OCI-LY7 (cell line): ENCODE measurements at regions not wholly inside any gene's neighbourhood (a gene's known extent, or its start where the extent isn't known, plus 50 kb on each side); places are given as distances from the start of the nearest gene placed in this dataset.

Experiments
- EZH2phosphoT487 ChIP-seq: fragments of 200-600 bp; sonication (generic); IDR thresholded peaks from 2 replicates; pipeline ENCODE4 v1.6.1; 2018; ENCODE audit warnings: low read depth, borderline replicate concordance, mild to moderate bottlenecking, mixed run types, antibody characterized with exemption, low read length, moderate library complexity, mixed read lengths
- TF ChIP-seq, protein P1 (sequence below): fragments of 200-600 bp; sonication (generic); conservative IDR thresholded peaks from 2 replicates; pipeline ENCODE4 v1.5.1; 2014; ENCODE audit warnings: mild to moderate bottlenecking, antibody characterized with exemption, low read length, moderate library complexity, mixed read lengths

DNA sequence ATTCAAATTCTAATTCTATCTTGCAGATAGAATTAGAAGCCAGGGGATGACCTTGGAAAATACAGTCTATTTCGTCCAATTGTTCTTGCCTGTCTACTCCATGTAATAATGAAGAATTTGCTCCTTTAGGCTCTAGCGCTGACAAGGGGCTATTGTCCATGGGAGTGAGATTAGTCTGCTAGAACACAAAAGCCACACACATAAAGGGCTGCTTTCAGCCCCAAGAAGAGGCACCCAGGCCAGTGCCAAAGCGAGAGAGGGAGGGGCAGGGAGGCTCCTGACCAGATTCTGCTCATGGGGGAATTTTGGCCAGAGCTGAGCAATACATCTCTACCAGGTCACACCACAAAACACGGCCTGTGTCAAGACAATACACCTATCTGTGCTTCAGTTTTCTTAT is 1306.9 kb downstream of the UQCRFS1 start:
- TF ChIP-seq, protein P1, sequence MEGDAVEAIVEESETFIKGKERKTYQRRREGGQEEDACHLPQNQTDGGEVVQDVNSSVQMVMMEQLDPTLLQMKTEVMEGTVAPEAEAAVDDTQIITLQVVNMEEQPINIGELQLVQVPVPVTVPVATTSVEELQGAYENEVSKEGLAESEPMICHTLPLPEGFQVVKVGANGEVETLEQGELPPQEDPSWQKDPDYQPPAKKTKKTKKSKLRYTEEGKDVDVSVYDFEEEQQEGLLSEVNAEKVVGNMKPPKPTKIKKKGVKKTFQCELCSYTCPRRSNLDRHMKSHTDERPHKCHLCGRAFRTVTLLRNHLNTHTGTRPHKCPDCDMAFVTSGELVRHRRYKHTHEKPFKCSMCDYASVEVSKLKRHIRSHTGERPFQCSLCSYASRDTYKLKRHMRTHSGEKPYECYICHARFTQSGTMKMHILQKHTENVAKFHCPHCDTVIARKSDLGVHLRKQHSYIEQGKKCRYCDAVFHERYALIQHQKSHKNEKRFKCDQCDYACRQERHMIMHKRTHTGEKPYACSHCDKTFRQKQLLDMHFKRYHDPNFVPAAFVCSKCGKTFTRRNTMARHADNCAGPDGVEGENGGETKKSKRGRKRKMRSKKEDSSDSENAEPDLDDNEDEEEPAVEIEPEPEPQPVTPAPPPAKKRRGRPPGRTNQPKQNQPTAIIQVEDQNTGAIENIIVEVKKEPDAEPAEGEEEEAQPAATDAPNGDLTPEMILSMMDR: no peak
- no peak for TF ChIP-seq EZH2phosphoT487
